Stimulated activated CD4-positive, alpha-beta T cell treated with anti-CD3 and anti-CD28 coated beads, Interleukin-4, amount 100 ng/mL, for 1 hour (primary cell): ENCODE measurements at regions not wholly inside any gene's neighbourhood (a gene's known extent, or its start where the extent isn't known, plus 50 kb on each side); places are given as distances from the start of the nearest gene placed in this dataset.

Experiments used
- DNase-seq: peaks from one replicate; pipeline ENCODE4 v3.0.0-alpha.2; 2020

DNA sequence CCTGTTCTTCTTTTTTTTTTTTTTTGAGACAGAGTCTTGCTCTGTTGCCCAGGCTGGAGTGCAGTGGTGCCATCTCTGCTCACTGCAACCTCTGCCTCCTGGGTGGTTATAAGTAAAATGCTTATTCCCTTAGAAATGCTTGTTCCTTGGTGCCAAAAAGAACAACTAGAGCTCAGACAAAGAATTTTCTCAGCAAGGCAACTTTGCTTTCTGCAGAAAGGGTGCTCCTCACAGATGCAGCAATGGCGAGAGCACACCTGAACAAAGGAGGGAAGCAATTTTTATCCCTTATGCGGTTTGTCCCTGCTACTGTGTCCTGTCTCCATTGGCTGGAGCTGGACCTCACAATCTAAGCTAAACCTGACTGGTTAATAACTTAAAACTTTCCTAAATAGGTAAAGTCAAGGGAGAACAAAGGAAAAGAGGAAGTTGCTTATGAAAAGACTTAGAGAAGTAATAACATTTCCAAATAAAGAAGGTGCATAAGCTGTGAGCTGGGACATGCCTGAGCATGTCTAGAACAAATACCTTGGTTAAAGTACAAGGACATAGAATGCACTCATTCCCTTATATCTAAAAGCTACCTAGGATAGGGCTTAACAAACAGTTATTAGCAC, 90.0 kb upstream of the PRR5 start:
- no peak for DNase-seq

DNA sequence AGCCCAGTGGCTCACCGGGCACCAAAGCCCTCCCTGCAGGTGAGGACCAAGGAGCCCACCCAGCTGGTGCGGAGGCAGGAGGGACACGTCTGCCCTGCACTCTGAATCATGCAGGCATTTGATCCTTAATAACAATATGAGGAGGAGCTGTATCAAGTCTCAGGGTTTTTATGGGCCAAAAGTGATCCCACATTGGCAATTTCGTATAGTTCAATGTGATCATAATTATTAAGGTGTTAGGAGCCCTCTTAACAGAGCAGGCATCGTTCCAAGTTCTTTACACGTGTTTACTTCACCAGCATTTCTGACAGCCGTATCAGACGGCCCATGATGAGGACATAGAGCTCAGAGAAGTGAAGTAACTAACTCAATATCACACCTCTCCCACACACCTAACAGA, 91.9 kb upstream of the PRR5 start:
- no peak for DNase-seq

DNA sequence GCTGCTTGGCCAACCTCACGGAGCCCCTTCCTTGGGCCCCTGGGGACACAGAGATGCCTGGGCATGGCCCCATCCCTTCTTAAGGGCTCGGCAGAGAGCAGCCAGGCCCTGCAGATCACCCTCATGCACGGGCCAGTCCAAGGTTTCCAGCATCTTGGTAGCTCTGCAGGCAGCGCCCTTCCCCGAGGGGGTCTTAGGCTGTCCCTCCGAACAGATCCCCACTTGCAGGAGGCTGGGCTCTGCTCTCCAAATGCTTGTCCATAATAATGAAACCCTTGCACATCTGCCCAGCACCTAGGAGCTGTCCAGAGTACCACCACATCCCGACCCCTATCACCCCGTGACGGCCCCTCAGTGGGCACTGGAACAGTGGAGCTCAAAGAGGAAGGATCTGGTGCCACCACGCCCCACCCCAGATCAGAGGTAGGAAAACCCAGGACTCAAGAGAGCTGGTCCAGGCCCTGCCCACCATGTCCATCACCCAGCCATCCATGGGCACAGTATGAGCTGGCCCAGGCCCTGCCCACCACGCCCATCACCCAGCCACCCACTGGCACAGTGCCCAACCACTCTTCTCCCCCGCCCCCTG, 92.5 kb upstream of the PRR5 start:
- DNase-seq = no peak

DNA sequence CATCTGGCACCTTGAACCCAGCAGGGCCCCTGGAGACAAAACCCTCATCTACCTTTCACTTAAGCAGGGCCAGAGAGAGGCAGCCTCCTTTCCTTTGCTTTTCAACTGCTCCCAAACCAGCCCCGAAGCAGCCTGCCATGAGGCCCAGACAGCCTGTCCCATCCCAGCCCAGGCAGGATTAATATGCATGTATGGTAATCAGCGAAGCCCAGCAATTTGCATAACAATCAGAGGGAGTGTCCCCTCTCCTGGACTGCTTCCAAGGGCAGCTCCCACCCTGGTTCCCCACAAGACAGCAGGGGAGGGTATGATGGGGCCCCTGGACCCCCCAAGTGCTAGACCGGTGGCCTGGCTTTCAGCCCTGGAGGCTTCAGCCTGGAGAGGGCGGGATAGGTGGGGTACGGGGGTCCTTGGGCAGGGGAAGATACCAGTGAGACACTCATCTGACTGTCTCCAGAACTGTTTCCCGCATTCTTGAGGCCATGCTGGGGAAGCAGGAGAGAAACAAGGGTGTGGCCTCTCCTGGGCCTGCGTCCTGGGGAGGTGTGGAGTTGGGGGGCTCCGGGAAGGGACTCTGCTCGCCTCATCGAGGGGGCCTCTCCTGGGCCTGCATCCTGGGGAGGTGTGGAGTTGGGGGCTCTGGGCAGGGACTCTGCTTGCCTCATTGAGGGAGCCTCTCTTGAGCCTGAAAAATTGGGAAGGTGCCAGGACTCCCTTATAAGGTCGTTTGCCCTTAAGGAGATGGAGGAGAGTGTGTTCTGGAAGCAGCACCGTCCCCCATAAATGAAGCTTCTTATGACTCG, 93.2 kb upstream of the PRR5 start:
- DNase-seq = no peak

DNA sequence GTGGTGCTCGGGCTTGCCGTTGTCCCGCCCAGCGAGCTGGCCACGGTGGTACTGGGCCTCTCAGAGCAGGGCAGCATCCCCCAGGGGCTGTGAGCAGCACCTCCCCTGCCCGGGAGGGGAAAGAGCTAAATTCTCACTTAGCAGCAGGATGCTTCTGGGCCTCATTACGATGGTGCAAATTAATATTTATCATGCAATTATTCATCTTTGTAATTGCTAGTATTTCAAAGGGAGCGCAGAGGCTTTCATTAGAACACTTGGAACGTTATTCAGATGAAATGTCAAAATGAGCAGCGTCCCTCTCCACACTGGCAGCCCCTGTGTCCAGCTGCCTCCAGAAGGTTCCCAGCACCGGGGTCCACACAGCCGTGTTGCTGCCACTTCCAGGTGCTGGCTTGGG, 95.9 kb upstream of the PRR5 start:
- no peak for DNase-seq

DNA sequence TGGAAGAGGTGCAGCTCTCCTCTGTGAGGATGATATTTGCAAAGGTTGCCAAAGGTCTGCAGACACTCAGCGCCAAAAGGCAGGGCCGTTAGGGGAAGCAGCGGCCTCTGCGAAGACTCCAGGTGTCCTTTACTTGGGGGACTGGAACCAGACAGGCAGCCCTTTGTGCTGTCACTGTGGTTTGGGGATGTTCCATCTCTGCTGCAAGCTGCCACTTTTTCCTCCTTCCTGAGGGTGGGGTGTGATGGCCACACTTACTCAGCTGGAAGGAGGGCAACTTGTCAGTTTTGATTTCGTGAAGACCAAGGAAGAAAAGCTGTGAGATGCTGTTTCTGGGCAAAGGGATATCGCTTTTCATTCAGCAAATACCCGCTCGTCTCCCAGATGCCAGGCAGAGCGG, 96.5 kb upstream of the PRR5 start:
- DNase-seq = no peak

DNA sequence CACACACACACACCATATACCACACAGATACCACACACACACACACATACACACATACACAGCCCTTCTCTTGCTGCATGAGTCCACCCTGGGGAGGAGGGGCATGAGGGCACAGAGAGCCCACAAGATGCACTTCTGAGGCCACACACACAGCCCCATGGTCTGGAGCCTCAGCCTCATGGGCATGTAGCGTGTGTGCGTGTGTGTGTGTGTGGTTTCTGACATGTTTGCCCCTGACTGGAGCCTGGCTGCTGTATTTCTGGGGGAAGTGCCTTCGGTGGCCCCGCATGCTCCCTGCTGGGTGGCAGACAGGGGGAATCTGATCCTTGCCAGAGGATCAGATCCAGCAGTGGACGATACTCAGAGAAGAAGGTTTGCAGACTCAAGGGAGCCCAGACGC, 97.0 kb upstream of the PRR5 start:
- DNase-seq = no peak

DNA sequence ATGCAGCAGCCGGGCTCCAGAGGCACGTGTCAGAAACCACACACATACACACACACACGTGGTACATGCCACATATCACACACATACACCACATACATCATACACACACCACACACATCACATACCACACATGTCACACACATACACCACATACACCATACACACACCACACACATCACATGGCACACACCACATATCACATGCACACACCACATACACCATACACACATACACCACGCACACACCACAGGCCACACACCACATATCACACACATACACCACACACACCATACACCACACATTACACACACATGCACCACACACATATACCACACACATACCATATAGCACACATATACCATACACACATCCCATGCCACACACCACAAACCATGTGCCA, 97.5 kb upstream of the PRR5 start:
- no peak for DNase-seq

DNA sequence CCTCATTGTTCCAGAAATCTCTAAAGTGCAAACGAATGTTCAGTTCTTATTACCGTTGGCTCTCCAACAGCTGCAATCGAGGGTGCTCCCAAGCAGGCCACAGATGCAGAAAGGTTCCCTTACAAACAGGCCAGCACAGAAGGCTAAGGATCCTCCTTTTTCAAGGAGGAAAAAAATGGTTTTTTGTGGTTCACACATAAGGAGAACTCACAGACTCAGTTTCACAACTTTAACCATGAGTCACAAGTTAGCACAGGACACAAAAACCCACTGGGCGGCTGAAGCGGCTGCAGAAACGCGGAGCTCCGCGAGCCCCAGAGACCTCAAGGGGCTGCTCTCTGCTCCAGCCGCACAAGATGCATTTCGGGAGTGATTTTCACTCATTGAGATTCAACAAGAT, 98.2 kb upstream of the PRR5 start:
- DNase-seq = no peak

DNA sequence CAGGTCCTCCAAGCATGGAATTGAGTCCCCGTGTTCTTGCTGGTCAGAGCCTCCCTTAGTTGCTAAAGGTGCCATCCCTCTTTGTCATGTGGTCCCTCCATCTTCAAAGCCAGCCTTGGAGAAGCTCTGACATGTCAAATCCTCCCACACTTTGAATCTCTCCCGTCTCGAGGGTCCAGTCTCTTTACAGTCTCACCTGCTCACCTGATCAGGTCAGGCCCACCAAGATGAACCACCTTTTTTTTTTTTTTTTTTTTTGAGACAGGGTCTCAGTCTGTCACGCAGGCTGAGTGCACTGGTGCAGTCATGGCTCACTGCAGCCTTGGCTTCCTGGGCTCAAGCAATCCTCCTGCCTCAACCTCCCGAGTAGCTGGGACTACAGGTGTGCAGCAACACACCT, 100.3 kb upstream of the PRR5 start:
- DNase-seq = no peak

DNA sequence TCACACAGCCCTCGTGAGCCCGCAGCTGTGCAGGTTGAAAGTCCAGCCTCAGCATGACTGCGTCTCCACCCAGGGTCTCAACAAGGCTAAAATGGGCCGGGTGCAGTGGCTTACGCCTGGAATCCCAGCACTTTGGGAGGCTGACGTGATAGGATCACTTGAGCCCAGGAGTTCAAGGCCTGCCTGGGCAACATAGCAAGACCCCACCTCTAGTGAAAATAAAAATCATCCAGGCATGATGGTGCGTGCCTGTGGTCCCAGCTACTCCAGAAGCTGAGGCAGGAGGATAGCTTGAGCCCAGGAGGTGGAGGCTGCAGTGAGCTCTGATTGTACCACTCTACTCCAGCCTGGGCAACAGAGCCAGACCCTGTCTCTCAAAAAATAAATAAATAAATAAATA, 100.8 kb upstream of the PRR5 start:
- no peak for DNase-seq

DNA sequence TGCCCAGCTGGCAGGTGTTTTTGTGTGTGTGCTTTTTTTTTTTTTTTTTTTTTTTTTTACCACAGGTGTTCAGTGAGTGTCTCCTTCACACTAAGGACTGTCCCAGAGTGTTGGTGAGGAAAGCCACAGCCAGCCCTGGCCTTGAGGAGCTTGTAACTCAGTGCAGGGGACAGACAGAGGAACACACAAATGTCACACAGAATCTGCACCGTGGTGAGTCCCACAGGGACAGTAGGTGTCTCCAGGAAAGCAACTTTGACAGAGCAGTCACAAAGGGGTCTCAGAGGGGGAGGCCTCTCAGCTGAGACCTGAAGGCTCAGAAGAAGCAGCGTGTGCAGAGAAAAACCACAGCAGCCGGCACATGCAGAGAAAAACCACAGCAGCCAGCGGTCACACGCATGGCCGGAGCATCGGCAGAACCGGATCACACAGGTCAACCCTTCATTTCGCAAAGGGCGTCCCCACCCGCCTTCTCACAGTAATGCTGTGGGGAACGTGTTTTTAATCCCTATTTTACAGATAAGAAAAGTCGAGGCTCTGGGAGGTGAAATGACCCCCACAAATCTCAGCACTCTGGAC, 101.7 kb upstream of the PRR5 start:
- no peak for DNase-seq

DNA sequence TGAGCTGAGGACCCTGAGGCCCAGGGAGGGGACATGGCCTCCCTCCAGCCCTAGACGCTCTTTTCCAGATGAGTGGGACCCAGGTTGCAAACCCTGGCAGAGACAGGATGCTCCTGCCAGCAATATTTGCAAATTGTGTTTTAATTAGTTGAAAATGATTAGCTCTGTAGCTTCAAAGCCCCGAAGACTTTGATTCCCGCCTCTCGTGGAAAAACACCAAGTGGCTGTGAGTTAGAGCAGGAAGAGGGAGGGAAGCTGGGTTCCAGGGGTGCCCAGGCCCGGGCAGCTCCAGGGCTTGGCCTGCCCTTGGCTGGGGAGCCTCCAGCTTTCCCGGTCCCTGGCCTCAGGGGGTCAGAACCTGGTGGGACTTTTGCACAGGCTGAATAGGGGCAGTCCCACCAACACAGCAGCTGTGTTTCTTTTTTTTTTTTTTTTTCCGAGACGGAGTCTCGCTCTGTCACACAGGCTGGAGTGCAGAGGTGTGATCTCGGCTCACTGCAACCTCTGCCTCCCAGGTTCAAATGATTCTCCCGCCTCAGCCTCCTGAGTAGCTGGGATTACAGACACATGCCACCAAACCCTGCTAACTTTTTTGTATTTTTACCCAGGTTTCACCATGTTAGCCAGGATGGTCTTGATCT, 101.6 kb upstream of the RTL6 start:
- DNase-seq = no peak

DNA sequence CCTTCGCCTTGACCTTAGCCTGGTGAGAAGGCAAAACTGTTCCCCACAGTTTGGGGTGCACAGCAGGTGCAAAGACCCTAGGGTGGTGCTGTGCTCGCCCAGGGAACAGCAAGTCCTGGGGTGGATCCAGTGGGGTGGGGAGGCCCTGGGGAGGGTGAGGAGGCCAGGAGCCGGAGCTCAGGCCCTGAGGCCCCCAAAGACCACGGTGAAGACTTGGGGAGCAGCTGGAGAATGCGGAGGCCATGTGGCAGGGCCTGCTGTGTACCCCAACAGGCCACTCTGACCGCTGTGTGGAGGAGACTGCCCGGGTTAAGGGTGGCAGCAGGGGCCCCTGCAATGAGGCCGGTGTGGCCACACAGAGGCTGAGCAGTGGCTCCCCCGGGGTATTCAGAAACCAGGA, 101.1 kb upstream of the RTL6 start:
- DNase-seq = no peak

DNA sequence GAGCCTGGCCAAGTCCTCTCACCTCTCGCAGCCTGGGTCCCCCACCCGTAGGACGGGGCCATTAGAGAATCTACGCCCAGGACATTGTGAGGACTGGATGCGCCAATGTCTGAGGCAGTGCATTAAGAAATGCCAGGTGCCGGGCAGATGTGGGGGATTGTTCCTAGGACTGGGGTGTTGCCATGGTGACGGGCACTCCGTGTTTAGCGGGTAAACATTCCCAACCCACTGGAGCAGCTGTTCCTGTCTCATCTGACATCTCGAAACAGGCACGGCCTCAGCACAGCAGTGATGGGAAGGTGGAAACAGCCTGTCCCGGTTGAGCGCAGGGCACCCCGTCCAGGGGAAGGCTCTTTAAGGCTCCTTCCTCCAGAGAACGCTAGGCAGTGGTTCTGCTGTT, 99.6 kb upstream of the RTL6 start:
- DNase-seq = no peak

DNA sequence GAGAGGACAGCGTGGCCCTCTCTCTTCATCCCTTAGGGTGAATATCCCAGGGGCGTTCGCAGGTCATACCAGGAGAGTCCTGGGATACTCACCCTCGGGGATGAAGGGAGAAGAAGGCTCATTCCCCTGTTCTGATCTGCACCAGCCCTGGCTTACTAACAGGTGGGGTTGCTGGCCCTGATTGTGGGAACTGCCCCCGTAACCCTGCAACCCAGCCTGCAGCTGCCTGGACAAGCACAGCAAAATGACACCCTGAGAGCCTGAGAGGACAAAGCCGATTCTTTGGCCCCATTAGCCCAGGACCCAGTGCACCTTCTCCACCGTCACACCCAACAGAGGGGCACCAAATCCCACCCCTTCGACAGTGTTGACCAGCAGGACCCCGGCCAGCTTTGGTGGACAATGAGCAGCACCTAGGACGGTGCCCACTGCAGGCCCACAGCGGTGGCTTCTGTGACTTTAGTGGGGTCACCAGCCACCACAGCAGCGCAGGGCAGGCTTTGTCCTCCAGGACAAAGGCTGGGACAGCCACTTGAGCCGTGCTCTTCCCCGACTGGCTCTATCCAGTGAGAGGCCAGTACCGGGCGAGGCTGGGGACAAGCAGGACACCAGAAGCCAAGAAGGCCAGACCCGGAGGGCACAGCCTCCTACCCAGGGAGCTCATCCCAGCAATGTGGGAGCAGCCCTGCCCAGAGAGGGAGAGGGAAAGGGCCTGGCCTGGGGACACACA, 98.5 kb upstream of the RTL6 start:
- no peak for DNase-seq

DNA sequence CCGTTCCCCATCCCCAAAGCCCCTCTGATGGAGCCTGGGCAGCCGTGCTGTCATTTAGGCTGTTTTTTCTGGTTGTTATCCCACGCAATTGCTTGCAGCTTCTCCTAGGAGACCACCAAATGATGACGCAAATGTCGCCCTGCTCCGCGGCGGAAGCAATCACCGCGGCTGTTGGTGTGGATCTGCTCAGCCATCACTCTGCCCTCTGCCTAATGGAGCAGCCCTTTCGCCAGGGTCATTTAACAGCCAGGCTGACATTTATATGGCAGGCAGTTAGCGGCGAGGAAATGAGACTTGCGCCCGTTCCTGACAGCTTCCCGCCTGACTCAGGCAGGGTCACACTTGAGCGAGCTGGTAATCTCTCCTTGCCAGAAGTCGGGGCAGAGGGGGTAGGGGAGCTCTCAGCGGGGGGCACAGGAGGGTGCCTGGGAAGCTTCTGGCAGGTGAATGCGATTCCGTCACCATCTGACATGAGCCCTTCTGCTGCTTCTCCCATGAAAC, 97.9 kb upstream of the RTL6 start:
- DNase-seq = no peak

DNA sequence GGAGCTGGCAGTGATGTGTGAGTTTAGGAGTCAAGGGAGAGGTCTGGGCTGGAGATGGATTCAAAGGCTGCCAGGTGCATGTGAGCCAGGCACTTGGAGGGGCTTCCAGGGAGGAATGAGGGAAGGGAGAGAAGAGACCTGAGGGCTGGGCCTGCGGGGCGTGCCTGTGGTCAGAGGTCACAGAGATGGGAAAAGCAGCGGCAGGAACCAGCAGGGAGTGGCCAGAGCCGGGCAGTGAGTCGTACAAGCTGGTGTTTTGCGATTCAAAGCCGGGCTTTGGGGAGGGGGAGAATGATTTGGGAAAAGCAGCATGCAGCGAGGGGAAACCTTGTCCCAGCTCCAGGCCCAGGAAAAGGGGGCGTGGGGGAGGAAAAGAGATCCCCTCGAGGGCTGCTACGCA, 96.9 kb upstream of the RTL6 start:
- DNase-seq = no peak

DNA sequence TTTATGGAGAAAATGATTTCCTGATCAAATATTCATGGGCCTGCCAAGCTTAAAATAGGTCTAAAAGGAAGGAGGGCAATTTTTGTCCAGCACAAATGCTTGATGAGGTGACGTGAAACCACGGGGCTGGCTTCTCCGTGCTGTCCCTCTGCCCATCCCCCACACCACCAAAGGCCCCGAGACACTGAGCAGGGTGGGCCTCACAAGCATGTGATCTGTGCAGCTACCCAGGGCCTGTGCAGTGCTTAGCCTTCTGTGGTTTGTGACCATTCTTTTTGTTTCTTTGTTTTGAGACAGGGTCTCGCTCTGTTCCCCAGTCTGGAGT, 94.8 kb upstream of the RTL6 start:
- no peak for DNase-seq

DNA sequence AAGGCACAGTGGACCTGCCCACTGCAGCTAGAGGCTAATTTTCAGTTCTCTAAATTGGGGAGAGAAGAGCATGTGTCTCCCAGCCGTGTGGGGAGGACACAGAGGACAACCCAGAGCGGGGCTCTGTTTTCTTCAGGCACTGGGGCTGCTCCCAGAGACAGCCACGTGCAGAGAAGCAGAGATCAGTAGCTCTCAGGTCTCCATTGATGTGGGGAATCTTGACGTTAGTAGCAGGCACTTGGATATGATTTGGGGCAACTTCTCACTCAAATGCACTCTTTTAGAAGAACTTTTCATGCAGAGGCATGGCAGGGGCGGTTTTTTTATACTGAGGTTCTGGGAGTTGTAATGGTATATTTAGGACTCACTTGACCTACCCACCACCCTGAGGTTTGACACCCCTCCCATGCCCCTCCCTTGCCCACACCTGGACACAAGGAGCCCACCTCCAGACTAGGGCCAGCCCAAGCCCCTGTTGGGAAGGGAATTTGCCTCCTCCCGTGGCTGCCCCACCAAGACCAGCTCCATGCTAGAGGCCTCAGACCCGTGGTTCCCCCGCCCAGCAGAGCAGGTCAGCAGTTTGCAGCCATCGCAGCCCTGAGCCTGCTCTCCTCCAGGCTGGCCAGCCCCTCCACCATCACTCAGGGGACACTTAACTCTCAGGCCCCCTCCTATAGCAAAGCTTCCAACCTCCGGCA, 94.2 kb upstream of the RTL6 start:
- no peak for DNase-seq

DNA sequence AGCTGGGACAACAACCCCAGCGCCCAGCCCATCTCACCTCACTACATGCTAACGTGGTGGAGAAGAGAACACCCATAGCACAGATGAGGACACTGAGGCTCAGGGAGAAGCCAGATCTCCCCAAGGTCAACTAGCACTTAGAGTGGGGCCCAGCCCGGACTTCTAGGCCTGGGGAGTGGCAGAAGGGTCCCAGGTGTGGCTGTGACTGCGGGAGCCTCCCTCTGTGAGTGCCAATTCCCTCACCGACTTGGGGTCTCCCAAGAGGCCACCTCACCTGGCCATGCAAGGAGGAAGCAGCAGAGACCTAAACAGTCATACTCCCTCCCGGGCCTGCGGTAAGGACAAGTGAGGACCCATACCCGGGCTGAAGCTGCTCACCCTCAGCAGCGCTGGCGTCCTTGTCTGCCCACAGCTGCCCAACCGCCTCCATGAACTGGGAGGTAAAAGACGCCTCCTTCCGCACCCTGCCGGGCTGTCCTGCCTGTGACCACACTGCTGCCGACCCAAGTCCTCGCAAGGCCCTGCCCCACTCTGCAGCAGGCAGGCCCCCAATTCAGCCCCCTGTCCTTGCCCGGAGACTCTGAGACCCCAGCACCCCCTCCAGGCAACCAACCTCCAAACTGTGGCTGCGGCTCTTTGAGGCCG, 93.2 kb upstream of the RTL6 start:
- DNase-seq = no peak

DNA sequence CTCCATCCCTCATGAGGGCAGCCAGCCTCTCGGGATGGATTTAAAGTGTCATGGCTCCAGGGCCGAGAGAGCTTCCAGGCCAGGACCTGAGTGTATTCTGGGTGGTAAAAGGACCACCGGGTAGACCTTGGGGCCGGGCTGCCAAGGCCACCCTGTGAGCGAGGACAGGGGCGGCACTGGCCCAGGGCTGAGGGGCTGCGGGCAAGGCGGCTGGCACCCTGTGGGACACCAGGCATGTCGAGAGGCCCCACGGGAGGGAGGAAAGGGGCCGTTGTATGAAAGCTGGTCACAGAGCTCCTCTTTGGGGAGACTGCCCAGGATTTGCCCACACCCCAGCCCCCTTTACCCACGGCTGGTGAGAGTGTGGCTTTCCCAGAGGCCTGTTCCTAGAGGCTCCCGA, 92.3 kb upstream of the RTL6 start:
- no peak for DNase-seq
